ENCODE measurements at regions not wholly inside any gene's neighbourhood (a gene's known extent, or its start where the extent isn't known, plus 50 kb on each side); places are given as distances from the start of the nearest gene placed in this dataset.

- no peak overlapping the region for H3K27ac ChIP-seq (ENCODE audit: low read length)
- no peaks in the 10 kb centered on the region for H3K9me2 ChIP-seq (replicated peaks; ENCODE audit: low read length)
- H3K27me3 ChIP-seq (ENCODE audit: low read length), result peaks cover 16% of the 10 kb centered on the region; the same call in 1 of the 2 replicates
- TF ChIP-seq EZH2phosphoT487 (IDR thresholded peaks at IDR 0.05; ENCODE audit: borderline replicate concordance, low read length) (no peak), EZH2 (IDR thresholded peaks at IDR 0.05; ENCODE audit: low read length, unreplicated experiment) (no peak)
- TF ChIP-seq, protein P1, sequence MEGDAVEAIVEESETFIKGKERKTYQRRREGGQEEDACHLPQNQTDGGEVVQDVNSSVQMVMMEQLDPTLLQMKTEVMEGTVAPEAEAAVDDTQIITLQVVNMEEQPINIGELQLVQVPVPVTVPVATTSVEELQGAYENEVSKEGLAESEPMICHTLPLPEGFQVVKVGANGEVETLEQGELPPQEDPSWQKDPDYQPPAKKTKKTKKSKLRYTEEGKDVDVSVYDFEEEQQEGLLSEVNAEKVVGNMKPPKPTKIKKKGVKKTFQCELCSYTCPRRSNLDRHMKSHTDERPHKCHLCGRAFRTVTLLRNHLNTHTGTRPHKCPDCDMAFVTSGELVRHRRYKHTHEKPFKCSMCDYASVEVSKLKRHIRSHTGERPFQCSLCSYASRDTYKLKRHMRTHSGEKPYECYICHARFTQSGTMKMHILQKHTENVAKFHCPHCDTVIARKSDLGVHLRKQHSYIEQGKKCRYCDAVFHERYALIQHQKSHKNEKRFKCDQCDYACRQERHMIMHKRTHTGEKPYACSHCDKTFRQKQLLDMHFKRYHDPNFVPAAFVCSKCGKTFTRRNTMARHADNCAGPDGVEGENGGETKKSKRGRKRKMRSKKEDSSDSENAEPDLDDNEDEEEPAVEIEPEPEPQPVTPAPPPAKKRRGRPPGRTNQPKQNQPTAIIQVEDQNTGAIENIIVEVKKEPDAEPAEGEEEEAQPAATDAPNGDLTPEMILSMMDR (conservative IDR thresholded peaks at IDR 0.05; ENCODE audit: low read depth, low read length), result no peak
- BruUV-seq (replicated peaks), result no TSS peak
- intact Hi-C loops (cut with micrococcal nuclease), result no loop called here
- H3F3A ChIP-seq (ENCODE audit: low read length, unreplicated experiment), result no peaks in the 10 kb centered on the region
- H3K4me1 ChIP-seq (ENCODE audit: insufficient read depth, low read length), result no peaks in the 10 kb centered on the region
- no peaks in the 10 kb centered on the region for H3K36me3 ChIP-seq (ENCODE audit: low read depth, low read length)
- H3K79me2 ChIP-seq (ENCODE audit: low read length), result no peaks in the 10 kb centered on the region
- CTCF ChIA-PET, result no interaction called here
- no peak overlapping the region for H3K4me2 ChIP-seq (ENCODE audit: low read length)
- no peak for DNase-seq
- no peak overlapping the region for H2AFZ ChIP-seq (ENCODE audit: low read length)
- H4K20me1 ChIP-seq (ENCODE audit: low read length), result no peaks in the 10 kb centered on the region
- H3K9me3 ChIP-seq (ENCODE audit: low read length), result no peaks in the 10 kb centered on the region
- H3K9ac ChIP-seq (ENCODE audit: low read length), result no peak overlapping the region
- ATAC-seq, result no peak
- POLR2A ChIA-PET (ENCODE audit: unreplicated experiment), result no interaction called here
- H3K4me3 ChIP-seq (ENCODE audit: low read length), result no peak overlapping the region
These were observed 51.8 kb upstream of the GRIK1 start for GRCh38 chr21:29991624-29992023.

DNA sequence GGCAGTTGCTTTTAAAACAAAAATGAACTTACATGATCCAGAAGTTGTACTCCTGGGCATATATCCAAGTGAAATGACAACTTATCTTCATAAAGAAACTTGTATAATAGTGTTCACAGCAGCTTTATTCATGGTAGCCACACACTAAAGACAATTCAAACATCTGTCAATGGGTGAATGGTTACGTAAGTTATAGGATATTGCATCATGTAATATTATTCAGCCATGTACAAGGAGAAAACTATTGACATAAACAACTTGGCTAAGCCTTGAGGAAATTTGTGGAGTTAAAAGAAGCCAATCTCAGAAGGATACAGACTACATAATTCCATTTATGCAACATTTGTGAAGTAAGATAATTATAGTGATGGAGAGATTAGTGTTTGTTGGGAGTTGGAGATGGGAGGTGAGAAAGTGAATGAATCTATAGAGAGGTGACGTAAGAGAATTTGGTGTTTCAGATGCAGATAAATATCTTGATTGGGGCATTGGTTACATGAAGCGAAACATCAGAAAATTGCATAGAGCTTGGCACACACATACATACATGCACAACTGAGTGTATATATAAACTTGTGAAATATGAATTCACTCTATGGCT, 49.9 kb upstream of the GRIK1 start:
- intact Hi-C loops (cut with micrococcal nuclease), result no loop called here
- POLR2A ChIA-PET (ENCODE audit: unreplicated experiment), result no interaction called here
- H3K27ac ChIP-seq (ENCODE audit: low read length), result no peak overlapping the region
- ATAC-seq (no peak), DNase-seq (no peak)
- no peak overlapping the region for H3K9ac ChIP-seq (ENCODE audit: low read length)
- no peaks in the 10 kb centered on the region for H3K9me3 ChIP-seq (ENCODE audit: low read length)
- H3K36me3 ChIP-seq (ENCODE audit: low read depth, low read length), result no peaks in the 10 kb centered on the region
- no peak overlapping the region for H2AFZ ChIP-seq (ENCODE audit: low read length)
- TF ChIP-seq, protein P1 (conservative IDR thresholded peaks at IDR 0.05; ENCODE audit: low read depth, low read length), result no peak
- TF ChIP-seq EZH2 (IDR thresholded peaks at IDR 0.05; ENCODE audit: low read length, unreplicated experiment) (no peak), EZH2phosphoT487 (IDR thresholded peaks at IDR 0.05; ENCODE audit: borderline replicate concordance, low read length) (no peak)
- no peaks in the 10 kb centered on the region for H3K9me2 ChIP-seq (replicated peaks; ENCODE audit: low read length)
- H3K79me2 ChIP-seq (ENCODE audit: low read length), result no peaks in the 10 kb centered on the region
- peaks cover 16% of the 10 kb centered on the region; the same call in 1 of the 2 replicates for H3K27me3 ChIP-seq (ENCODE audit: low read length)
- CTCF ChIA-PET, result no interaction called here
- no peaks in the 10 kb centered on the region for H4K20me1 ChIP-seq (ENCODE audit: low read length)
- no peaks in the 10 kb centered on the region for H3F3A ChIP-seq (ENCODE audit: low read length, unreplicated experiment)
- no peak overlapping the region for H3K4me3 ChIP-seq (ENCODE audit: low read length)
- H3K4me2 ChIP-seq (ENCODE audit: low read length), result no peak overlapping the region
- BruUV-seq (replicated peaks), result no TSS peak
- no peaks in the 10 kb centered on the region for H3K4me1 ChIP-seq (ENCODE audit: insufficient read depth, low read length)

Measured in PC-3 (cell line).